A549 (cell line): ENCODE measurements at regions not wholly inside any gene's neighbourhood (a gene's known extent, or its start where the extent isn't known, plus 50 kb on each side); places are given as distances from the start of the nearest gene placed in this dataset.

Experiments
- CEBPB ChIP-seq, 2 experiments: fragments of >200 bp in 1 of 2; sonication (Bioruptor Twin) in 1 of 2; formaldehyde crosslinking in 1 of 2; IDR thresholded peaks; 2 replicates each; pipeline ENCODE4 v1.6.1; 2012 to 2016
- EP300 ChIP-seq, 2 experiments: fragments of >200 bp; sonication (Bioruptor Twin); formaldehyde crosslinking; IDR thresholded peaks; 2 replicates in 1 of 2; 3 replicates in 1 of 2; pipeline ENCODE4 v1.6.1; 2016 to 2017
- JUN ChIP-seq, 2 experiments: fragments of >200 bp; sonication (Bioruptor Twin); formaldehyde crosslinking; IDR thresholded peaks; 2 replicates in 1 of 2; 3 replicates in 1 of 2; pipeline ENCODE4 v1.6.1; 2016 to 2017
- POLR2A ChIP-seq: IDR thresholded peaks from 2 replicates; pipeline ENCODE4 v1.6.1; 2012; ENCODE audit warnings: mild to moderate bottlenecking, low read length
- SMC3 ChIP-seq: fragments of >200 bp; sonication (Bioruptor Twin); formaldehyde crosslinking; IDR thresholded peaks from 3 replicates; pipeline ENCODE4 v1.6.1; 2018; ENCODE audit warnings: inconsistent platforms
- TF ChIP-seq, protein P1 (sequence below): fragments of 200-600 bp; sonication (generic); IDR thresholded peaks from 2 replicates; pipeline ENCODE4 v1.6.1; 2016; ENCODE audit warnings: antibody characterized with exemption, mild to moderate bottlenecking, moderate library complexity
- TF ChIP-seq, protein P2 (sequence below): IDR thresholded peaks from 2 replicates; pipeline ENCODE4 v1.6.1; 2012
- TF ChIP-seq, protein P3 (sequence below): fragments of >200 bp; sonication (Bioruptor Twin); formaldehyde crosslinking; IDR thresholded peaks from 3 replicates; pipeline ENCODE4 v1.5.1; 2016
- TF ChIP-seq, protein P4 (sequence below): fragments of 150-350 bp; IDR thresholded peaks from 2 replicates; pipeline ENCODE4 v1.6.1; 2014; ENCODE audit warnings: low read depth, mild to moderate bottlenecking, low read length
- TF ChIP-seq, protein P5 (sequence below): fragments of 450-650 bp; IDR thresholded peaks from 2 replicates; pipeline ENCODE4 v1.6.1; 2014; ENCODE audit warnings: antibody characterized with exemption
- TF ChIP-seq, protein P6 (sequence below): fragments of 250-450 bp; sonication (Bioruptor Pico); IDR thresholded peaks from 2 replicates; pipeline ENCODE4 v1.5.0; 2021; ENCODE audit warnings: mild to moderate bottlenecking, moderate library complexity, borderline replicate concordance

DNA sequence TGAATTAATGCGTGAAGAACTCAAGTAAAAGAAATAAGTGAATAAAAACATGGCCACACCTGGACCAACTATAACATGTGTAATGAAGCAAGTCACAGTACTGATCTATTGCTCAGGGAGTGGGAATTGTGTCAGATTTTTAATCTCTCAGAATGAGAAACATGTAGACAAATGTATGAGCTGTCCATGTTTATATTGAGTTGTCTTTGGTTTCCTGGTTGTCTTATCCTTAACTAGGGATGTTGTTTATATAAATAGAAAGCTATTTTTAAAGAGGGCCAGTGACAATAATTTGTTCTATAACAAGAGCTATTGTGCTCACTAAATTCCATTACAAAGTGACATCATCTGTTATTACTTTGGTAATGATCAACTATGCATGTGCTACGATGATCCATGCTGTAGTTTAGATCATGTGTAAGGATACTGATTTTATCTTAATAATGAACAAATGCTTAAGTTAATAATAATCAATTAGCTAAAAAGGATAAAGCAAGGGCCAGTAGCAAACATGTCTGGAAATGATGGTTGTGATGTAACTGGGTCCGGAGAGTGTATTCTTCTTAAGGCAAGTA is 91.3 kb upstream of the RTL1 start:
- TF ChIP-seq, protein P1, sequence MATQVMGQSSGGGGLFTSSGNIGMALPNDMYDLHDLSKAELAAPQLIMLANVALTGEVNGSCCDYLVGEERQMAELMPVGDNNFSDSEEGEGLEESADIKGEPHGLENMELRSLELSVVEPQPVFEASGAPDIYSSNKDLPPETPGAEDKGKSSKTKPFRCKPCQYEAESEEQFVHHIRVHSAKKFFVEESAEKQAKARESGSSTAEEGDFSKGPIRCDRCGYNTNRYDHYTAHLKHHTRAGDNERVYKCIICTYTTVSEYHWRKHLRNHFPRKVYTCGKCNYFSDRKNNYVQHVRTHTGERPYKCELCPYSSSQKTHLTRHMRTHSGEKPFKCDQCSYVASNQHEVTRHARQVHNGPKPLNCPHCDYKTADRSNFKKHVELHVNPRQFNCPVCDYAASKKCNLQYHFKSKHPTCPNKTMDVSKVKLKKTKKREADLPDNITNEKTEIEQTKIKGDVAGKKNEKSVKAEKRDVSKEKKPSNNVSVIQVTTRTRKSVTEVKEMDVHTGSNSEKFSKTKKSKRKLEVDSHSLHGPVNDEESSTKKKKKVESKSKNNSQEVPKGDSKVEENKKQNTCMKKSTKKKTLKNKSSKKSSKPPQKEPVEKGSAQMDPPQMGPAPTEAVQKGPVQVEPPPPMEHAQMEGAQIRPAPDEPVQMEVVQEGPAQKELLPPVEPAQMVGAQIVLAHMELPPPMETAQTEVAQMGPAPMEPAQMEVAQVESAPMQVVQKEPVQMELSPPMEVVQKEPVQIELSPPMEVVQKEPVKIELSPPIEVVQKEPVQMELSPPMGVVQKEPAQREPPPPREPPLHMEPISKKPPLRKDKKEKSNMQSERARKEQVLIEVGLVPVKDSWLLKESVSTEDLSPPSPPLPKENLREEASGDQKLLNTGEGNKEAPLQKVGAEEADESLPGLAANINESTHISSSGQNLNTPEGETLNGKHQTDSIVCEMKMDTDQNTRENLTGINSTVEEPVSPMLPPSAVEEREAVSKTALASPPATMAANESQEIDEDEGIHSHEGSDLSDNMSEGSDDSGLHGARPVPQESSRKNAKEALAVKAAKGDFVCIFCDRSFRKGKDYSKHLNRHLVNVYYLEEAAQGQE: no peak
- TF ChIP-seq EP300 (IDR thresholded peaks at IDR 0.05) (no peak), CEBPB (IDR thresholded peaks at IDR 0.05) (no peak), SMC3 (no peak), JUN (IDR thresholded peaks at IDR 0.05) (no peak), POLR2A (no peak)
- TF ChIP-seq, protein P2, sequence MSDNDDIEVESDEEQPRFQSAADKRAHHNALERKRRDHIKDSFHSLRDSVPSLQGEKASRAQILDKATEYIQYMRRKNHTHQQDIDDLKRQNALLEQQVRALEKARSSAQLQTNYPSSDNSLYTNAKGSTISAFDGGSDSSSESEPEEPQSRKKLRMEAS: no peak
- TF ChIP-seq, protein P3, sequence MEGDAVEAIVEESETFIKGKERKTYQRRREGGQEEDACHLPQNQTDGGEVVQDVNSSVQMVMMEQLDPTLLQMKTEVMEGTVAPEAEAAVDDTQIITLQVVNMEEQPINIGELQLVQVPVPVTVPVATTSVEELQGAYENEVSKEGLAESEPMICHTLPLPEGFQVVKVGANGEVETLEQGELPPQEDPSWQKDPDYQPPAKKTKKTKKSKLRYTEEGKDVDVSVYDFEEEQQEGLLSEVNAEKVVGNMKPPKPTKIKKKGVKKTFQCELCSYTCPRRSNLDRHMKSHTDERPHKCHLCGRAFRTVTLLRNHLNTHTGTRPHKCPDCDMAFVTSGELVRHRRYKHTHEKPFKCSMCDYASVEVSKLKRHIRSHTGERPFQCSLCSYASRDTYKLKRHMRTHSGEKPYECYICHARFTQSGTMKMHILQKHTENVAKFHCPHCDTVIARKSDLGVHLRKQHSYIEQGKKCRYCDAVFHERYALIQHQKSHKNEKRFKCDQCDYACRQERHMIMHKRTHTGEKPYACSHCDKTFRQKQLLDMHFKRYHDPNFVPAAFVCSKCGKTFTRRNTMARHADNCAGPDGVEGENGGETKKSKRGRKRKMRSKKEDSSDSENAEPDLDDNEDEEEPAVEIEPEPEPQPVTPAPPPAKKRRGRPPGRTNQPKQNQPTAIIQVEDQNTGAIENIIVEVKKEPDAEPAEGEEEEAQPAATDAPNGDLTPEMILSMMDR: no peak
- TF ChIP-seq, protein P4, sequence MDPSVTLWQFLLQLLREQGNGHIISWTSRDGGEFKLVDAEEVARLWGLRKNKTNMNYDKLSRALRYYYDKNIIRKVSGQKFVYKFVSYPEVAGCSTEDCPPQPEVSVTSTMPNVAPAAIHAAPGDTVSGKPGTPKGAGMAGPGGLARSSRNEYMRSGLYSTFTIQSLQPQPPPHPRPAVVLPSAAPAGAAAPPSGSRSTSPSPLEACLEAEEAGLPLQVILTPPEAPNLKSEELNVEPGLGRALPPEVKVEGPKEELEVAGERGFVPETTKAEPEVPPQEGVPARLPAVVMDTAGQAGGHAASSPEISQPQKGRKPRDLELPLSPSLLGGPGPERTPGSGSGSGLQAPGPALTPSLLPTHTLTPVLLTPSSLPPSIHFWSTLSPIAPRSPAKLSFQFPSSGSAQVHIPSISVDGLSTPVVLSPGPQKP: no peak
- TF ChIP-seq, protein P5, sequence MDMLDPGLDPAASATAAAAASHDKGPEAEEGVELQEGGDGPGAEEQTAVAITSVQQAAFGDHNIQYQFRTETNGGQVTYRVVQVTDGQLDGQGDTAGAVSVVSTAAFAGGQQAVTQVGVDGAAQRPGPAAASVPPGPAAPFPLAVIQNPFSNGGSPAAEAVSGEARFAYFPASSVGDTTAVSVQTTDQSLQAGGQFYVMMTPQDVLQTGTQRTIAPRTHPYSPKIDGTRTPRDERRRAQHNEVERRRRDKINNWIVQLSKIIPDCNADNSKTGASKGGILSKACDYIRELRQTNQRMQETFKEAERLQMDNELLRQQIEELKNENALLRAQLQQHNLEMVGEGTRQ: no peak
- TF ChIP-seq, protein P6, sequence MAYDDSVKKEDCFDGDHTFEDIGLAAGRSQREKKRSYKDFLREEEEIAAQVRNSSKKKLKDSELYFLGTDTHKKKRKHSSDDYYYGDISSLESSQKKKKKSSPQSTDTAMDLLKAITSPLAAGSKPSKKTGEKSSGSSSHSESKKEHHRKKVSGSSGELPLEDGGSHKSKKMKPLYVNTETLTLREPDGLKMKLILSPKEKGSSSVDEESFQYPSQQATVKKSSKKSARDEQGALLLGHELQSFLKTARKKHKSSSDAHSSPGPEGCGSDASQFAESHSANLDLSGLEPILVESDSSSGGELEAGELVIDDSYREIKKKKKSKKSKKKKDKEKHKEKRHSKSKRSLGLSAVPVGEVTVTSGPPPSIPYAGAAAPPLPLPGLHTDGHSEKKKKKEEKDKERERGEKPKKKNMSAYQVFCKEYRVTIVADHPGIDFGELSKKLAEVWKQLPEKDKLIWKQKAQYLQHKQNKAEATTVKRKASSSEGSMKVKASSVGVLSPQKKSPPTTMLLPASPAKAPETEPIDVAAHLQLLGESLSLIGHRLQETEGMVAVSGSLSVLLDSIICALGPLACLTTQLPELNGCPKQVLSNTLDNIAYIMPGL (CRISPR knock-in tag): no peak
